ENCODE measurements at regions not wholly inside any gene's neighbourhood (a gene's known extent, or its start where the extent isn't known, plus 50 kb on each side); places are given as distances from the start of the nearest gene placed in this dataset.

DNA sequence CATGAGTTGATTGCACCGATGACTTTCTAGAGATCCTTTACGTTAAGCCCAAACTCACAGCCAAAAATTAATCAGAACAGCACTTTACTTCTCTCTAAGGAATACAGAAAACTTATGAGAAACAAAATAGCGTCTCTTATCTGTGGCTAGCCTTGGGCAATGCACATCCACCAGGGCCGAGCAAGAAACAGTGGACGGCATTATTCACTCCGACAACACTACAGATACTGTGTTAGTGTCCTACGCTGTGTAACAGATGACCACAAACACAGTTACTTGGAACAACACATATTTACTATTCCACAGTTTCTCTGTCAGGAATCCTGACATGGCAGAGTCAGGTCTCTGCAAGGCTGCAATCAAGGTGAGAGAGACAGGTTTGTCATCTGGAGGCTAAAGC, 598.3 kb upstream of the ADARB2 start:
- Histone ChIP-seq H3K27ac (ENCODE audit: low read depth in 1 of 2, low read length in 2 of 2) (no peak overlapping the region), H3K27me3 (ENCODE audit: control insufficient read depth in 4 of 4, insufficient read depth in 4 of 4, low read length in 3 of 4) (no peaks in the 10 kb centered on the region), H3K9ac (ENCODE audit: low read depth in 1 of 2, low read length in 2 of 2) (no peak overlapping the region), H3K4me3 (ENCODE audit: low read depth in 1 of 3, low read length in 3 of 3) (no peak overlapping the region), H3K9me3 (ENCODE audit: control insufficient read depth in 4 of 4, low read length in 3 of 4) (peaks cover 0 to 3% (median 0%) of the 10 kb centered on the region in 4 donors), H3K36me3 (ENCODE audit: control insufficient read depth in 4 of 4, insufficient read depth in 3 of 4, low read depth in 1 of 4, low read length in 3 of 4) (no peaks in the 10 kb centered on the region), H3K4me1 (ENCODE audit: control insufficient read depth in 4 of 4, insufficient read depth in 4 of 4, low read length in 3 of 4) (no peaks in the 10 kb centered on the region)
- WGBS = 84% methylated on average over 7 of the region's 7 CpGs
- TF ChIP-seq FOXA1 (IDR thresholded peaks at IDR 0.05) (no peak), YY1 (IDR thresholded peaks at IDR 0.05) (no peak), GABPA (IDR thresholded peaks at IDR 0.05 in 1 of 2, conservative IDR thresholded peaks at IDR 0.05 in 1 of 2) (no peak), TAF1 (conservative IDR thresholded peaks at IDR 0.05) (no peak), JUND (IDR thresholded peaks at IDR 0.05) (no peak), EGR1 (IDR thresholded peaks at IDR 0.05; ENCODE audit: low read depth in 2 of 2) (no peak), HNF4G (IDR thresholded peaks at IDR 0.05) (no peak), SP1 (IDR thresholded peaks at IDR 0.05) (no peak), FOXA2 (IDR thresholded peaks at IDR 0.05) (no peak)
- TF ChIP-seq, protein P1, sequence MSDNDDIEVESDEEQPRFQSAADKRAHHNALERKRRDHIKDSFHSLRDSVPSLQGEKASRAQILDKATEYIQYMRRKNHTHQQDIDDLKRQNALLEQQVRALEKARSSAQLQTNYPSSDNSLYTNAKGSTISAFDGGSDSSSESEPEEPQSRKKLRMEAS (IDR thresholded peaks at IDR 0.05) = no peak
- TF ChIP-seq, protein P2, sequence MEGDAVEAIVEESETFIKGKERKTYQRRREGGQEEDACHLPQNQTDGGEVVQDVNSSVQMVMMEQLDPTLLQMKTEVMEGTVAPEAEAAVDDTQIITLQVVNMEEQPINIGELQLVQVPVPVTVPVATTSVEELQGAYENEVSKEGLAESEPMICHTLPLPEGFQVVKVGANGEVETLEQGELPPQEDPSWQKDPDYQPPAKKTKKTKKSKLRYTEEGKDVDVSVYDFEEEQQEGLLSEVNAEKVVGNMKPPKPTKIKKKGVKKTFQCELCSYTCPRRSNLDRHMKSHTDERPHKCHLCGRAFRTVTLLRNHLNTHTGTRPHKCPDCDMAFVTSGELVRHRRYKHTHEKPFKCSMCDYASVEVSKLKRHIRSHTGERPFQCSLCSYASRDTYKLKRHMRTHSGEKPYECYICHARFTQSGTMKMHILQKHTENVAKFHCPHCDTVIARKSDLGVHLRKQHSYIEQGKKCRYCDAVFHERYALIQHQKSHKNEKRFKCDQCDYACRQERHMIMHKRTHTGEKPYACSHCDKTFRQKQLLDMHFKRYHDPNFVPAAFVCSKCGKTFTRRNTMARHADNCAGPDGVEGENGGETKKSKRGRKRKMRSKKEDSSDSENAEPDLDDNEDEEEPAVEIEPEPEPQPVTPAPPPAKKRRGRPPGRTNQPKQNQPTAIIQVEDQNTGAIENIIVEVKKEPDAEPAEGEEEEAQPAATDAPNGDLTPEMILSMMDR (IDR thresholded peaks at IDR 0.05; ENCODE audit: low read depth, low read length, missing input control) = no peak
- TF ChIP-seq, protein P3, sequence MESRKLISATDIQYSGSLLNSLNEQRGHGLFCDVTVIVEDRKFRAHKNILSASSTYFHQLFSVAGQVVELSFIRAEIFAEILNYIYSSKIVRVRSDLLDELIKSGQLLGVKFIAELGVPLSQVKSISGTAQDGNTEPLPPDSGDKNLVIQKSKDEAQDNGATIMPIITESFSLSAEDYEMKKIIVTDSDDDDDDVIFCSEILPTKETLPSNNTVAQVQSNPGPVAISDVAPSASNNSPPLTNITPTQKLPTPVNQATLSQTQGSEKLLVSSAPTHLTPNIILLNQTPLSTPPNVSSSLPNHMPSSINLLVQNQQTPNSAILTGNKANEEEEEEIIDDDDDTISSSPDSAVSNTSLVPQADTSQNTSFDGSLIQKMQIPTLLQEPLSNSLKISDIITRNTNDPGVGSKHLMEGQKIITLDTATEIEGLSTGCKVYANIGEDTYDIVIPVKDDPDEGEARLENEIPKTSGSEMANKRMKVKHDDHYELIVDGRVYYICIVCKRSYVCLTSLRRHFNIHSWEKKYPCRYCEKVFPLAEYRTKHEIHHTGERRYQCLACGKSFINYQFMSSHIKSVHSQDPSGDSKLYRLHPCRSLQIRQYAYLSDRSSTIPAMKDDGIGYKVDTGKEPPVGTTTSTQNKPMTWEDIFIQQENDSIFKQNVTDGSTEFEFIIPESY (IDR thresholded peaks at IDR 0.05) = no peak
- TF ChIP-seq, protein P4, sequence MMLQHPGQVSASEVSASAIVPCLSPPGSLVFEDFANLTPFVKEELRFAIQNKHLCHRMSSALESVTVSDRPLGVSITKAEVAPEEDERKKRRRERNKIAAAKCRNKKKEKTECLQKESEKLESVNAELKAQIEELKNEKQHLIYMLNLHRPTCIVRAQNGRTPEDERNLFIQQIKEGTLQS (IDR thresholded peaks at IDR 0.05) = no peak
- no peak for DNase-seq (ENCODE audit: low spot score)

DNA sequence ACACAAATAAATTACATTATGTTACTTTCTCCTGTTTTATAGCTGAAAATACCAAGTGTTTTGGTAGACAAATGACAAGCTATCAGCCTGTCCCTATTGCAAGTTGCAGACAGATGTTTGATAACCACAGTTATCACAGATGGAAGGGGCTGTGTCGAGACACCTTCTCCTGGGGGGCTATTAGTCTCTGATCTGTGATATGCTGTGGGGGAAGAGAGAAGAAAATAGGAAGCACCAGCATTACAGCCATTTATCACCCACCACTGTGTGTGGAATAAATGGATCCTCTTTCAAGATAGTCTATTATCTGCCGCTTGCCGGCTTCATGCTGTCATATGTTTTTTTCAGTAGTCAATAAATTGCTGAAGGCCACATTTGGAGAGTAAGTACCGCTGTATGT, 597.2 kb upstream of the ADARB2 start:
- Histone ChIP-seq H3K9me3 (ENCODE audit: control insufficient read depth in 4 of 4, low read length in 3 of 4) (peaks cover 0 to 3% (median 0%) of the 10 kb centered on the region in 4 donors), H3K27ac (ENCODE audit: low read depth in 1 of 2, low read length in 2 of 2) (no peak overlapping the region), H3K4me3 (ENCODE audit: low read depth in 1 of 3, low read length in 3 of 3) (no peak overlapping the region), H3K36me3 (ENCODE audit: control insufficient read depth in 4 of 4, insufficient read depth in 3 of 4, low read depth in 1 of 4, low read length in 3 of 4) (no peaks in the 10 kb centered on the region), H3K27me3 (ENCODE audit: control insufficient read depth in 4 of 4, insufficient read depth in 4 of 4, low read length in 3 of 4) (no peaks in the 10 kb centered on the region), H3K4me1 (ENCODE audit: control insufficient read depth in 4 of 4, insufficient read depth in 4 of 4, low read length in 3 of 4) (no peaks in the 10 kb centered on the region), H3K9ac (ENCODE audit: low read depth in 1 of 2, low read length in 2 of 2) (no peak overlapping the region)
- 70% methylated on average over 4 of the region's 4 CpGs for WGBS
- TF ChIP-seq, protein P5, sequence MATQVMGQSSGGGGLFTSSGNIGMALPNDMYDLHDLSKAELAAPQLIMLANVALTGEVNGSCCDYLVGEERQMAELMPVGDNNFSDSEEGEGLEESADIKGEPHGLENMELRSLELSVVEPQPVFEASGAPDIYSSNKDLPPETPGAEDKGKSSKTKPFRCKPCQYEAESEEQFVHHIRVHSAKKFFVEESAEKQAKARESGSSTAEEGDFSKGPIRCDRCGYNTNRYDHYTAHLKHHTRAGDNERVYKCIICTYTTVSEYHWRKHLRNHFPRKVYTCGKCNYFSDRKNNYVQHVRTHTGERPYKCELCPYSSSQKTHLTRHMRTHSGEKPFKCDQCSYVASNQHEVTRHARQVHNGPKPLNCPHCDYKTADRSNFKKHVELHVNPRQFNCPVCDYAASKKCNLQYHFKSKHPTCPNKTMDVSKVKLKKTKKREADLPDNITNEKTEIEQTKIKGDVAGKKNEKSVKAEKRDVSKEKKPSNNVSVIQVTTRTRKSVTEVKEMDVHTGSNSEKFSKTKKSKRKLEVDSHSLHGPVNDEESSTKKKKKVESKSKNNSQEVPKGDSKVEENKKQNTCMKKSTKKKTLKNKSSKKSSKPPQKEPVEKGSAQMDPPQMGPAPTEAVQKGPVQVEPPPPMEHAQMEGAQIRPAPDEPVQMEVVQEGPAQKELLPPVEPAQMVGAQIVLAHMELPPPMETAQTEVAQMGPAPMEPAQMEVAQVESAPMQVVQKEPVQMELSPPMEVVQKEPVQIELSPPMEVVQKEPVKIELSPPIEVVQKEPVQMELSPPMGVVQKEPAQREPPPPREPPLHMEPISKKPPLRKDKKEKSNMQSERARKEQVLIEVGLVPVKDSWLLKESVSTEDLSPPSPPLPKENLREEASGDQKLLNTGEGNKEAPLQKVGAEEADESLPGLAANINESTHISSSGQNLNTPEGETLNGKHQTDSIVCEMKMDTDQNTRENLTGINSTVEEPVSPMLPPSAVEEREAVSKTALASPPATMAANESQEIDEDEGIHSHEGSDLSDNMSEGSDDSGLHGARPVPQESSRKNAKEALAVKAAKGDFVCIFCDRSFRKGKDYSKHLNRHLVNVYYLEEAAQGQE (IDR thresholded peaks at IDR 0.05) = no peak
- no peak for TF ChIP-seq HNF4G (IDR thresholded peaks at IDR 0.05)
- no peak for DNase-seq (ENCODE audit: low spot score)
